CD4-positive, alpha-beta T cell treated with Interleukin-4 for 4 hours (primary cell): ENCODE measurements at regions not wholly inside any gene's neighbourhood (a gene's known extent, or its start where the extent isn't known, plus 50 kb on each side); places are given as distances from the start of the nearest gene placed in this dataset.

Experiments
- DNase-seq: peaks from one replicate; pipeline ENCODE4 v3.0.0-alpha.2; 2020

GRCh38 chr2:236674646-236675045 lies 105.0 kb downstream of the ACKR3 start:
- no peak for DNase-seq

- no peak for DNase-seq
These were observed 105.4 kb downstream of the ACKR3 start for GRCh38 chr2:236675051-236675450.

- DNase-seq = no peak
These were observed 105.9 kb downstream of the ACKR3 start for GRCh38 chr2:236675526-236675925.

DNA sequence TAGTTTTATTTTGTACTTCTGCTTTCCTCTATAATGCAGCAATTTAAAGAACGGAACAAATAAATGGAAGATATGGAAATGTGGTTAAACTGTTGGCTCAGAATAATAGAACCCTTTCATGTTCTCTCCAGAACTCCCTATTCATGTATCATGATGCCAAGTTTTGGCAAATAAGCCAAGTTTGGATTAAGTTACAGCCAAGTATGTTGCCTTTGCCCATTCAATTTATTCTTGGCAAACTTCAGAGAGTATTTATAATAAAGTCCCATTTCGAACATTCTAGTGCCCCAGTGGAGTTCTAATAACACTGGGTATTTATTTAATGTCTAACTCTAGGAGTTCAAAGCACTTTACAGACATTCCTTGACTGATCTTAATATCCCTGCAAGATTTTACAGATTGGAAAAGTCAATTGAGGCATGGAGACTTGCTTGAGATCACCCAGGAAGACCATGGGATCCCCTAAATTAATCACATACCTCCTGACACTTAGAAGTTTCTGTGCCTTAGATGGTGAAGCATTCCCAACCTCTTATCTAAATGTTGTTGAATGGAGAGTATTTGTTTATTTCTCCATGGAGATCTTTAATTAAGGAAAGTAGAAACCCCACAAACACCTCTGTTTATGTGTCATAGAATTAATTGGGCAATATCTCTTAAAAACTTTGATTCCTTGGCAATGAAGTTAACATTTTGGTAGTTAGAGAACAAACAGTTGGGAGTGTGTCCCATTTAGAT lies 106.7 kb downstream of the ACKR3 start:
- DNase-seq = no peak

GRCh38 chr2:236677368-236677767 lies 107.7 kb downstream of the ACKR3 start:
- no peak for DNase-seq

- no peak for DNase-seq
These were observed 108.8 kb downstream of the ACKR3 start for GRCh38 chr2:236678307-236678975.

GRCh38 chr2:236679884-236680860 lies 110.5 kb downstream of the ACKR3 start:
- DNase-seq = no peak

DNA sequence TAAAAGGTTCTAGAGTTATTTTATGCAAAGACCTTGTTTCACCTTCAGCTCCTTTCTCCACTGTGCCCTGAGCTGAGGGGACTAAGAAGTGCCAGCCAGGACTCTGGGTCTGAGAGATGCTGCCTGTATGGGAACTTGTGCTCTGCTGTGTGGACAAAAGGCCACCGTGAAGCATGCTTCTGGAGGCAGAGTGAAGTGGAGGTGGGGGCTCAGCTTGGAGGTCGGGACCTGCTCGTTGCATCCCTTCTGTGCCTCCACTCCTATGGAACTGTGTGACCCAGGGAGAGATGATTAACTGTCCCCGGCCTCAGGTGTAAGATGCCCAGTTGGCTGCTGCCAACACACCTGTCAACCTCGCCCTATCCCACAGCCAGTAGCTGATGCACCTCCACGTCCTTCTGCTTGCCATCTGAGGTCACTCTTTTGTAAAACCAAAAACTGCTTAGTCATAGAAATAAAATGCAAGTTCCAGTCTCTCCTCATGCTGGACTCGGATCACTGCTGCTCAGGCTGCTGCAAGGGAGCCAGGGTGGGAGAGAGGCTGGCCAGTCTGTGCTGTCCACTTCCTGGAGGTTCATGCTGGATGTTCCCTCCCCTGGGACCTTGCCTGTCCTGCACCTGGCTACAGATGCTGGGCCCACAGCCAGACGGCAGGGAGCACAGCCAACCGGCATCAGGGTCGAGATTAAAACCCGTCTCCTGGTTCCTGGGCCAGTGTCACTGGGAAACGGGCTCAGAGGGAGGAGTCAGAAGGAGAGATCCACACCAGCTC lies 113.2 kb downstream of the ACKR3 start:
- DNase-seq = no peak

DNA sequence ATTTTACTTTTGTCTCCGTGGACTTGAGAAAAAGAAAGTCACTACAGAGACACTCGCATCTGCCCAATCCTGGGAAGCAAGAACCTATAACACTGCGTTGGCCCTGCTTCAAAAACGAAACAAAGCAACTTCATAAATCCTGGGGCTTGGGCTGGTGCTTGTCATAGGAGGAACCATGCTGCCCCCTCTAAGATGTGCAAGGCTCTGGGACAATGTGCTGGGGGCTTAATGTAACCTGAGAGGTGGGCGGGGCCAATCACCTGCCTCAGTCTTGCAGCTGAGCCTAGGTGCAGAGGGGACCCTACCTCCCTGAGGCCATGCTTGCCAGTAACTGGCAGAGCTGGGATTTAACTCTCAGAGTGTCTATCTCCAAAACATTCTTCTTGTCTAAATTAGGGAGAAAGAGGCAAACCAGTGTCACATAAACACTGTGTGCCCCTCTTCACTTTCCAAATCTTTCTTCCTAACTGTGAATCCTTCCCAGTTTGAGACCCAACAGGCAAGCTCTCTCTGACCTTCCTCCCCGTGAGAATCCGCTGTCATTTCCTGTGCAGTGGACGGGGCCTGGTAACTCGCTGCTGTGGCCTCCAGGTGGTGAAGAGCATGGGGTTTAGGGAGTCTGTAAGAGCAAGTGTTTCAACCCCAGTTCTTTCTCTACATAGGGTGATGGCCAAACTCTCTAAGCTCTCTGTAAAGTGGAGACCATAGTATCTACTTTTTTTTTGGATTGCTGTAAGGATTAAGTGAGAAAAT lies 115.1 kb downstream of the ACKR3 start:
- no peak for DNase-seq

GRCh38 chr2:236685361-236685760 lies 115.7 kb downstream of the ACKR3 start:
- no peak for DNase-seq

DNA sequence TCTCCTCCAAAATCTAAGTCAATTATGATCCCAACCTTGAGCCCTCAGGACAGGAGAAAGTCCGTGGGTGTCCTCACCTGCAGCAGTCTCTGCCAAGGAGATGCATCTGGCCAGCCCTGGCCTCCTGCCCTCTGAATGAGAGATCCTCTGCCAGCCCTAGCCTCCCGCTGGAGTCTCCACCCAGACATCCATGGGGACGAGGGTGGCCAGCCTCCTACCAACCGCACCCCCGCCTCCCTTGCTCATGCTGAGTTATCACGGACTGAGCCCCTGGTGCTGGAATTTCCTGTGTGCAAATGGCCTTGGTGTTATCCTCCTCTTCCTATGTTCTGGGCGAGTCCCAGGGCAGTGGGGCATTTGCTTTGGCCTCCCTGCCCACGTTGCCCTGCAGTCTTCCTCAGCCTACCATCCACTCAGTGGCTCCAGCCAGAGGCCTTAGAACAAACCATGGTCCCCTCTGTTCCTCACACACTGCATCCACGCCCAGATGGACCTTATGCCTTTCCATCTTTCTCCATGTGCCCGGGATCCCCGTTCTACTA lies 116.4 kb downstream of the ACKR3 start:
- no peak for DNase-seq

GRCh38 chr2:236686561-236686960 lies 116.9 kb downstream of the ACKR3 start:
- DNase-seq = no peak

DNA sequence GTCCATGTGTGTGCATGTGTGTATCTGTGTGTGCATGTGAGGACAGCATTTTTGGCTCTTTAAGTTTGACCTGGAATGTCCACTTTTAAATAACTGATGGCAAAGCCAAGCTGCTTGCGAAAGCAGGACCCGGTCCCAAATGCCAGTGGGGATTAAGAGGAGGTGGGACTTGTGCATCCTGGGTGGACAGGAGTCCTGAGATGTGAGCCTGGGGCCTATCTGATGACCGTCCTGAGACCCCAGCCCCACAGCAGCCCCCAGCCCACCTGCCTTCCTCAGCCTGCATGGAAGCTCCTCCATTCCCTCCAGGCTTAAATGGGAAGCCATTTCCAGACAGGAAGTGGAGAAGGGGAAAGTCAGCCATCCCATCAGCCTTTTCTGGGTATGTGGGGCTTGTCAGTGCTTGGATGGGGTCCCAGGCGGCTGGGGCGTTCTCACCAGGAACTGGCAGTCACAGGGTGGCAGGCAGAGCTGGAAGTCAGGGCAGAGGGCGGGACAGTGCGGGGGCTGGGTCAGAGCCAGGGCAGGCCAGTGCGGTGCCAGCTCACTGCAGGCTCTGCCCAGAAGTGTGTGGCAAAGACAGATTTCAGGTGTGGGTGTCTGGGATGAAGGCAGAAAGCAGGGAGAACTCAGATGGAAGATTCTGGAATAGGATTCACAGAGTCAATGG lies 117.8 kb downstream of the ACKR3 start:
- no peak for DNase-seq

DNA sequence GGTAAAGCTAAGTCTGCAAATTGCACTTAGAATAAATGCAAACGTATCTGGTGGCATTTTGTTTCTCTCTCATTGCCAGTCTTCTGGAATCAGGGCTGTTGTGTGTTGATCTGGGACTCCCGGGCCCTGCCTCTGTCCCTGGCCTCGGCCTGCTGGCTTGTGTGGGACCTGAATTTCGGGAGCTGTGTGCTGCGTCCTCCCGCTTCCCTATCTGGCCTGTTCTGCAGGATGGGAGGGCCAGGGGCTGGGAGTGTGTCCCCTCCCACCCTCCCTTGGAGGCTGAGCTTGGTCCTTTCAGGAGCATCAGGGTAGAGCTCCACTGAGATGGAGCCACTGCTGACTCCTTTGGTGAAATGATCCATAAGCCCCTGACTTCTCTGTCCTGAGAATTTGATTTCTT lies 118.5 kb downstream of the ACKR3 start:
- DNase-seq = no peak

DNA sequence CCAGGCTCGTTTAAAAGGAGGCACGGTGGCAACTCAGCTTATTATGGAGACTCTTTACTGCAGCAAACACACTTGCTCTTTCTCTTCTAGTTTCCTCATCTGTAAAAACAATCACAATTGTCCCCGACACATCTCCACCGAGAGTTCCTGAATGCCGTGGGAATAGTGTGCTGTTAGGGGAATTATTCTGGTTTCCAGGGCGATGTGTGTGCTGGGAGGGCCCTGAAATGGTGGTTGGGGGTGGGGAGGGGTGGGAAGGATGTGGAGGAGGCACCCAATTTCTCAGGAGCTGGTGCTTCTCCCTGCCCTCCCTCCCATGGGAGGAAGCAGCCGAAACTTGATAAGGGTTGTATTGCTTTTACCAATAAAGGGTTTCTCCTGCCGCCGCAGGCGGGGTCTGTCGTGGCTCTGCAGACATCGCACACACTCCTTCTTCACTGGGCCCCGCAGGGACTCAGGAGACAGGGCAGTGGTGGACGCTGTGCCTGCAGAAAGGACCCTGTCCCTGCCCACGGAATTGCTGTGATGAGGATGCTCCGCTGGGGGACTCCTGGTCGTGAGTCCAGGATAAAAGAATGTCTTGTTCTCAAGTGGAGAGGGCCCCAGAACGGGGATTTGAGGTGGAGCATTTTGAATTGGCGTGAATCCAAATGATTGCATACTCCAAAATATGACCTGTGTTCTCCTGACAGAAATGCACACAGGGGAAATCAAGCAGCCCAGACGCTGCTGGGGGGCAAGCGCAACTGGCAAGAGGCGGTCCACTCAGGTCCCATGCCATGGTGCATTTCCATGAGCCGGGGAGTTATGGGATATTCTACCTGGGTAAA lies 119.2 kb downstream of the ACKR3 start:
- no peak for DNase-seq

DNA sequence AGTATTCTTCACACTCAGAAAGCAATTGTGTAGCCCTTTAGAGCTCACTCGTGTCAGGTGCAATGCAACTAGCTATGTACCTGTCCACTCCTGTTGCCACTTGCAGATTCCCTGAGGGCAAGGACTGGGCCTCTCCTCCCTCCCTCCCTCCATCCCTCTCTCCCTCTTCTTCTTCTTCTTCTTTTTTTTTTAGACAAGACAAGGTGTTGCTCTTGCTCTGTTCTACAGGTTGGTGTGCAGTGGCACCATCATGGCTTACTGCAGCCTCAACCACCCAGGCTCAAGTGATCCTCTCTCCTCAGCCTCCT lies 119.7 kb downstream of the ACKR3 start:
- no peak for DNase-seq

DNA sequence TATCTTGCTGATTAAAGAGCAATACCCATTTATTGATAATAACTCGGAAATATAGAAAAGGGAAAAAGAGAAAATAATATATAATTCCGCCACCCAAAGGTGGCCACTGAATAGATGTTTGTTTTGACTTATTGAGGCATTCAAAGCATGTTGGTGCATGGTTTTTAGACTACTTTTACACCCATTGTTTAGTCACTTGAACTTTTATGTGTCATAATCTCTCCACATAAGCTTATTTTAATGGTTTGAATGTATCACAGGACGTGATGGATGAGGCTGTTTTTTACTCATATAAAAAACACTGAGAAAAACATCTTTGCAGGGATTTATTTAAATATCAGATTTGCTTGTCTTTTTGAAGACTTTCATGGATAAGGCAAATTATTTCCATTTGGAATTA lies 120.4 kb downstream of the ACKR3 start:
- no peak for DNase-seq

GRCh38 chr2:236690726-236691125 lies 121.1 kb downstream of the ACKR3 start:
- no peak for DNase-seq

DNA sequence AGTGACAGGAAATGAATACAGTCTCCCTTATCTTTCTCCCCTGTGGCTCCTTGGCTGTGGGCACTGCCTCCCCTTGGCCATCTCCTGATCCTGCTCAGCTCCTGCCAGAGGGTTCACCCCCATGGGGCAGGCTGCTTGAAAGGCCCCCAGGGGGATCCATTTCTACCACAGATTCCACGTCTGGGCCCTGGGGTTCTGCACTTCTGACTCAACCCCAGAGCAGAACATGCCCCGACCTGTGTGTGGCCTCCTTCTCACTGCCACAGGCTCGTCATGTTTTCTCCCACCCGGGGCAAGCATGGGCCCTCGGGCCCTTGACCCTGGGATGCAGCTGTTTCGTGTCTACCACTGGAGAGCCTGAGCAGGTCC lies 122.2 kb downstream of the ACKR3 start:
- no peak for DNase-seq

GRCh38 chr2:236692937-236693336 lies 123.3 kb downstream of the ACKR3 start:
- DNase-seq = no peak
